Suprapubic skin (tissue), 4 donors: ENCODE measurements at regions not wholly inside any gene's neighbourhood (a gene's known extent, or its start where the extent isn't known, plus 50 kb on each side); places are given as distances from the start of the nearest gene placed in this dataset.
A peak's percentile ranks its signal among the peaks of the same experiment; 100 is the strongest.

ENCODE experiments used
- DNase-seq, 2 donors: peaks; one replicate each; pipeline ENCODE4 v3.0.0-alpha.2; 2019; ENCODE audit warnings: low spot score in 2 of 2
- H3K27ac ChIP-seq: fragments of 200-600 bp; sonication (generic); one replicate; pipeline ENCODE4 v1.5.1; 2019
- H3K27me3 ChIP-seq: fragments of 200-600 bp; sonication (generic); one replicate; pipeline ENCODE4 v1.5.1; 2019
- H3K36me3 ChIP-seq: fragments of 200-600 bp; sonication (generic); one replicate; pipeline ENCODE4 v1.5.1; 2019
- H3K4me1 ChIP-seq: fragments of 200-600 bp; sonication (generic); one replicate; pipeline ENCODE4 v1.5.1; 2019
- H3K4me3 ChIP-seq: fragments of 200-600 bp; sonication (generic); one replicate; pipeline ENCODE4 v1.5.1; 2019; ENCODE audit warnings: mild to moderate bottlenecking
- H3K9me3 ChIP-seq: fragments of 200-600 bp; sonication (generic); one replicate; pipeline ENCODE4 v1.5.1; 2019
- EP300 ChIP-seq: sonication (generic); formaldehyde crosslinking; IDR thresholded peaks from one replicate; pipeline ENCODE4 v1.6.1; 2017; ENCODE audit warnings: antibody characterized with exemption
- POLR2A ChIP-seq, 2 donors: fragments of 450-650 bp; IDR thresholded peaks; one replicate each; pipeline ENCODE4 v1.6.1; 2017; ENCODE audit warnings: antibody characterized with exemption in 2 of 2, mild to moderate bottlenecking in 2 of 2, moderate library complexity in 2 of 2
- POLR2AphosphoS5 ChIP-seq, 3 donors: sonication (generic); formaldehyde crosslinking; IDR thresholded peaks; one replicate each; pipeline ENCODE4 v1.6.1; 2017; ENCODE audit warnings: antibody characterized with exemption in 3 of 3
- WGBS: methylation state at CpG from one replicate; pipeline ENCODE4 v1.1.5; 2018; 5-methylcytosine and 5-hydroxymethylcytosine counted together
- TF ChIP-seq, protein P1 (sequence below), 2 donors: fragments of 200-600 bp in 1 of 2; fragments of 450-650 bp in 1 of 2; sonication (generic) in 1 of 2; IDR thresholded peaks; one replicate each; pipeline ENCODE4 v1.5.1; 2016 to 2019; ENCODE audit warnings: antibody characterized with exemption in 2 of 2, mild to moderate bottlenecking in 1 of 2, moderate library complexity in 1 of 2

DNA sequence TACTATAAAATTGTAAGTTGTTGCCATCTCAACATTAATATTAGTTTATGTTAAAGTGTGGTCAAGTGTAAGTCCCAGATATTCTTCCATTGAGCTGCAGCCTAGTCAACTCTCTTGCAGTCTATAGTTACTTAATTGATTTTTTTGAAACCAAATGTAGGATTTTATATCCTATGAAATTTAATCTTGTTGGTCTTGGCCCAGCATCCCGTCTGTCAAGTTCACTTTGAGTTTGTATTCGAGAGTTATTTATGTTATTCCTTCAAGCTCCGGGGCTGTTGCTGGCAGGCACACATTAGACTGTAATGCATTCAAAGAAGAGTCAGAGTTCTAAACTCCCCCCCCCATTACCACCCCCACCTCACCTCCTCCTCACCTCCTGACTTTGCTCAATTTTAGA is 71.0 kb upstream of the SPACA1 start:
- H3K36me3 ChIP-seq, result no peaks in the 10 kb centered on the region
- DNase-seq, result no peak
- H3K9me3 ChIP-seq, result no peaks in the 10 kb centered on the region
- no peaks in the 10 kb centered on the region for H3K4me1 ChIP-seq
- TF ChIP-seq POLR2AphosphoS5 (IDR thresholded peaks at IDR 0.05), result no peak
- no peak for TF ChIP-seq EP300
- TF ChIP-seq POLR2A (IDR thresholded peaks at IDR 0.05), result no peak
- H3K27ac ChIP-seq, result no peak overlapping the region
- 48% methylated on average over 3 of the region's 3 CpGs for WGBS
- H3K4me3 ChIP-seq, result no peak overlapping the region
- H3K27me3 ChIP-seq, result peaks cover 2% of the 10 kb centered on the region

DNA sequence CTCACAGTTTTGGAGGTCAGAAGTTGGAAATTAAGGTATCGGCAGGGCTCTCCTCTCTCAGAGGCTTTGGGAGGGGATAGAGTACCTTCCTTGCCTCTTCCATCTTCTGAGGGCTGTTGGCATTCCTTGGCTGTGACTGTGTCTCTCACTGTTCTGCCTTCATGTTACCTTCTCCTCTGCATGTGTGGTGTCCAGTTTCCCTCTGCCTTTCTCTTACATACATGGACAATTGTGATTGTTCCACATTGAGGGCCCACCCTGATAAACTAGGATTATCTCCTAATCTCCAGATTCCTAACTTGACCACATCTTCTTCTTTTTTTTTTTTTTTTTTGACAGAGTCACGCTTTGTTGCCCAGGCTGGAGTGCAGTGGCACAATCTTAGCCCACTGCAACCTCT is 72.1 kb upstream of the SPACA1 start:
- H3K9me3 ChIP-seq, result no peaks in the 10 kb centered on the region

DNA sequence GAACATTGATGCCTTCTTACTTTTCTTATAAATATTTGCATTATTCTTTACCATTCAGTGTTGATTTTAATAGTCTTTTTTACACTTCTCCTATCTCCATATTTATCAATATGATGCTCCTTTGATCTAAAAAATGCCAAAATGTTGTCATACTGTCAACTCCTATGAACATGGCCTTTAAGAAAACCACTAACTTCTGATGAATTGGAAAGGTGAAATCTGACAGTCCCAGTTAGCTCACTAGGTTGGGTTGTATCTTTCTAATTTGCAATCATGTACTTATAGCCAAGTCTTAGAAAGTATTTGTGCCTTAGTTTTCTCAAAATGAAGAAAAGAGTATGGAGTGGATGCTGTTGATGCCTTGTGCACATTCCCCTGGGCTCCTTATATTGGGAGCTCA is 75.4 kb upstream of the SPACA1 start:
- Histone ChIP-seq H3K4me1 (peaks cover 12% of the 10 kb centered on the region), H3K27me3 (peaks cover 2% of the 10 kb centered on the region), H3K36me3 (no peaks in the 10 kb centered on the region), H3K4me3 (no peak overlapping the region), H3K9me3 (no peaks in the 10 kb centered on the region), H3K27ac (no peak overlapping the region)
- no peak for DNase-seq
- TF ChIP-seq, protein P1, sequence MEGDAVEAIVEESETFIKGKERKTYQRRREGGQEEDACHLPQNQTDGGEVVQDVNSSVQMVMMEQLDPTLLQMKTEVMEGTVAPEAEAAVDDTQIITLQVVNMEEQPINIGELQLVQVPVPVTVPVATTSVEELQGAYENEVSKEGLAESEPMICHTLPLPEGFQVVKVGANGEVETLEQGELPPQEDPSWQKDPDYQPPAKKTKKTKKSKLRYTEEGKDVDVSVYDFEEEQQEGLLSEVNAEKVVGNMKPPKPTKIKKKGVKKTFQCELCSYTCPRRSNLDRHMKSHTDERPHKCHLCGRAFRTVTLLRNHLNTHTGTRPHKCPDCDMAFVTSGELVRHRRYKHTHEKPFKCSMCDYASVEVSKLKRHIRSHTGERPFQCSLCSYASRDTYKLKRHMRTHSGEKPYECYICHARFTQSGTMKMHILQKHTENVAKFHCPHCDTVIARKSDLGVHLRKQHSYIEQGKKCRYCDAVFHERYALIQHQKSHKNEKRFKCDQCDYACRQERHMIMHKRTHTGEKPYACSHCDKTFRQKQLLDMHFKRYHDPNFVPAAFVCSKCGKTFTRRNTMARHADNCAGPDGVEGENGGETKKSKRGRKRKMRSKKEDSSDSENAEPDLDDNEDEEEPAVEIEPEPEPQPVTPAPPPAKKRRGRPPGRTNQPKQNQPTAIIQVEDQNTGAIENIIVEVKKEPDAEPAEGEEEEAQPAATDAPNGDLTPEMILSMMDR (IDR thresholded peaks at IDR 0.05), result no peak
- TF ChIP-seq POLR2AphosphoS5 (IDR thresholded peaks at IDR 0.05), result no peak

More for the DNA sequence above, 72.1 kb upstream of the SPACA1 start:
- H3K27ac ChIP-seq, result no peak overlapping the region
- WGBS, result 82% methylated on average over 2 of the region's 2 CpGs
- H3K27me3 ChIP-seq, result peaks cover 2% of the 10 kb centered on the region
- H3K4me1 ChIP-seq, result no peaks in the 10 kb centered on the region
- no peak for DNase-seq
- no peaks in the 10 kb centered on the region for H3K36me3 ChIP-seq
- TF ChIP-seq EP300 (no peak), POLR2AphosphoS5 (IDR thresholded peaks at IDR 0.05) (no peak), POLR2A (IDR thresholded peaks at IDR 0.05) (no peak)
- TF ChIP-seq, protein P1 (IDR thresholded peaks at IDR 0.05), result no peak
- no peak overlapping the region for H3K4me3 ChIP-seq

DNA sequence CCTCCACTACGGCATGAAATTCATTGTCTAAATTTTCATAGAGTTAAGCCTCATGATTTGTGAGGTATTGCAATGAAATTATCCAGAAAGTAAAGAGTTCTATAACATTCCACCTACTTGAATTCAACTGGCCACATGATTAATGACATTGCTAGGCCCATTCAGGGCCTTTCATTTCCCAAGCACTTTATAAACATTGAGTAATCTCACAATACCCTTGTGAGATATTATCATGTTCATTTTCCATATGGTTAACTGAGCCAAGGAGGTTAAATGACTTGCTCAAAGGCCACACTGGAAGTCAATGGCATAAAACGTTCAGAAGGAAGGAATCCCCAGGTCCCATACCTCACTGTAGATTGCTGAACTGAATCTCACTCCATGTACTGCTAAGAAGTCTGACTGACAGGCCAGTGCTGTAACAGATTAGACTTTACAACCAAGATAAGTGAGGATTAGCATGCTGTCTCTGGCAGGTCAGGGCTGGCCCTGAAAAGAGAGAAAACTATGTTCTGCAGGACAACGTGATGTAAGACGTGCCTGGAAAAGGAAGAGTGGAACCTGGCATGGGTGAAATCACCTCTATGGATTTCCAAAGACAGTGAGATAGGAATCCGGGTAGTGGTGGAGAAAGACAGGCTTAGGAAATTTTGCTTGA is 75.9 kb upstream of the SPACA1 start:
- H3K4me1 ChIP-seq, result peaks cover 12% of the 10 kb centered on the region
- H3K36me3 ChIP-seq, result no peaks in the 10 kb centered on the region
- no peak for DNase-seq
- H3K9me3 ChIP-seq, result no peaks in the 10 kb centered on the region
- H3K27ac ChIP-seq, result no peak overlapping the region
- peaks cover 1% of the 10 kb centered on the region for H3K27me3 ChIP-seq
- TF ChIP-seq POLR2A (IDR thresholded peaks at IDR 0.05) (no peak), EP300 (no peak), POLR2AphosphoS5 (IDR thresholded peaks at IDR 0.05) (no peak)
- TF ChIP-seq, protein P1 (IDR thresholded peaks at IDR 0.05), result no peak
- H3K4me3 ChIP-seq, result no peak overlapping the region
- WGBS, result 56% methylated on average over 5 of the region's 5 CpGs

DNA sequence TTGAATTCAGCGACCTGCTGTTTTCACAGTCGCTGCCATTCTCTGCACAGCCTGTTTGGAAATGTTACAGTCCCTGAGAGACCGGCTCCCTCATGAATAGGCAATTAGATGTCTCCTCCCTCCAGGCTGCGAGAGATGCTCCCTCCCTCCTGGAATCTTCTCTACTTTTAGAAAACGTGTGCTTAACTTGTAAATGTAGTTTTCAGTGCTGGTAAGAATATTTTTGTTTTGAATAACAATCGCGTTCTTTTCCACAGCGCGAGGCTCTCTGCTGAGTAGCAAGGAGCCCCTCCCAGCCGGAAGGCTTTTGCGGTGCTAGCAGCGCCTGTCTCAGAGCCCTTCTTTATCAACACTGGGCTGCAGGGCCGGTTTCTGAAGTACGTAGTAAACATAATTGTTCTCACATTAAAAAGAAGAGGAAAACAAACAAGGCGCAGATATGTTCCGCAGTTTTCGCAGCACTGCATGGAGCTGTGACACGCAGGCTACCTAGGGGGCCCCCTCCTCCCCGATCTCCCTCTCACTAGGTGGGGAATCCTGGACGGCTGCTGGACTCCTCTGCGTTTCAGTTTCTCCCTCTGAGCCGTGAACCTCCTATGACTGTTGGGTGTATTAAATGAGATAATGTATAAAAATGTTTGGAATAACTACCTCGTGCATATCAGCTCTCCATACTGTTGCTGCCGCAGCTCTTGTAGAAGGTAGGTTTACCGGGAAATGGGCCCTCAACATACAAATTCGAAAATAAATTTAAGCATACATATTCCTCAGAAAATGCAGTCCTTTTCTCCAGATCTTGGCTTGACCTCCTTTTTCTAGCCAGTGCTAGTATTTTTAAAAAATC is 79.0 kb upstream of the SPACA1 start:
- TF ChIP-seq EP300 (no peak), POLR2AphosphoS5 (IDR thresholded peaks at IDR 0.05) (no peak)
- WGBS, result 15% methylated on average over 26 of the region's 26 CpGs
- H3K4me3 ChIP-seq, result peak overlapping the region; percentile 41
- peaks cover 5% of the 10 kb centered on the region for H3K27me3 ChIP-seq
- H3K9me3 ChIP-seq, result no peaks in the 10 kb centered on the region
- peaks cover 12% of the 10 kb centered on the region for H3K4me1 ChIP-seq
- no peaks in the 10 kb centered on the region for H3K36me3 ChIP-seq
- H3K27ac ChIP-seq, result no peak overlapping the region
- no peak for DNase-seq

DNA sequence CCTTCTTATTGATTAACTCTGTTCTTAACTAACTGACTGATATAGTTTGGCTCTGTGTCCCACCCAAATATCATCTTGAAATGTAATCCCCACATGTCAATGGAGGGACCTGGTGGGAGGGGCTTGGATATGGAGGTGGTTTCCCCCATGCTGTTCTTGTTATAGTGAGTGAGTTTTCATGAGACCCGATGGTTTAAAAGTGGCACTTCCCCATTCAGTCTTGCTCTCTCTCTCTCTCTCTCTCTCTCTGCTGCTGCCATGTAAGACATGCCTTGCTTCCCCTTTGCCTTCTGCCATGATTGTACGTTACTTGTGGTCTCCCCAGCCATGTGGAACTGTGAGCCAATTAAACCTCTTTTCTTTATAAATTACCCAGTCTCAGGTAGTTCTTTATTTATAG is 81.8 kb upstream of the SPACA1 start:
- Histone ChIP-seq H3K9me3 (no peaks in the 10 kb centered on the region), H3K4me3 (no peak overlapping the region), H3K27ac (no peak overlapping the region), H3K27me3 (peaks cover 5% of the 10 kb centered on the region), H3K36me3 (no peaks in the 10 kb centered on the region), H3K4me1 (peaks cover 12% of the 10 kb centered on the region)
- no peak for TF ChIP-seq POLR2A (IDR thresholded peaks at IDR 0.05)
- no peak for TF ChIP-seq EP300
- no peak for TF ChIP-seq POLR2AphosphoS5 (IDR thresholded peaks at IDR 0.05)
- TF ChIP-seq, protein P1 (IDR thresholded peaks at IDR 0.05), result no peak
- WGBS, result 90% methylated on average over 2 of the region's 2 CpGs
- no peak for DNase-seq
